Erythroblast (primary cell): ENCODE measurements at regions not wholly inside any gene's neighbourhood (a gene's known extent, or its start where the extent isn't known, plus 50 kb on each side); places are given as distances from the start of the nearest gene placed in this dataset.

ENCODE experiments used
- DNase-seq, 2 experiments: peaks; one replicate each; lab custom pipeline; 2025; lab: John Stamatoyannopoulos, UW
- GATA1 ChIP-seq: IDR thresholded peaks from 2 replicates; pipeline ENCODE4 v1.6.1; 2011; ENCODE audit warnings: low read depth, mild to moderate bottlenecking, control low read depth, low read length, moderate library complexity
- POLR2A ChIP-seq: IDR thresholded peaks from 2 replicates; pipeline ENCODE4 v1.6.1; 2011; ENCODE audit warnings: mild to moderate bottlenecking, low read length

- no peak for DNase-seq
- TF ChIP-seq POLR2A = no peak
- no peak for TF ChIP-seq GATA1
These were observed 246.6 kb downstream of the TSHZ3 start for GRCh38 chr19:31102674-31103073.

DNA sequence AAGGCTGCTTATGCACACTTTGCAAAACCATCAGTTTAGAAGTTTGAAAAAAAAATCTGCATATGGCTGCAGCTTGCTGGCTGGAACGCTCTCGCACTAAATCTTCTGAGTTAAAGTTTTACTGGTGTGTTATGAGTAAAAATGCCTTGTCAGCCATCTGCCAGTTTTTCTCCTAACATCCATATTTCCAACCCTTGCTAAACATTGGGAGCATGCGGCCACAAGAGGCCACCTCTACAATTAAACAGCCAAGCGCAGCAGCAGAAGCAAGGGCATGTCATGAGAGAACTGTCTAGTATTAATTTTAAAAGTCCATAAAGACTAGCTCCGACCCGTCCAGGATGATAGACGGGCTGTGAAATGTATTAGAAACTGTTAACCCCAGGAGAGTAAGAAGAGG is 248.3 kb downstream of the TSHZ3 start:
- DNase-seq = no peak
- TF ChIP-seq GATA1 (no peak), POLR2A (no peak)

DNA sequence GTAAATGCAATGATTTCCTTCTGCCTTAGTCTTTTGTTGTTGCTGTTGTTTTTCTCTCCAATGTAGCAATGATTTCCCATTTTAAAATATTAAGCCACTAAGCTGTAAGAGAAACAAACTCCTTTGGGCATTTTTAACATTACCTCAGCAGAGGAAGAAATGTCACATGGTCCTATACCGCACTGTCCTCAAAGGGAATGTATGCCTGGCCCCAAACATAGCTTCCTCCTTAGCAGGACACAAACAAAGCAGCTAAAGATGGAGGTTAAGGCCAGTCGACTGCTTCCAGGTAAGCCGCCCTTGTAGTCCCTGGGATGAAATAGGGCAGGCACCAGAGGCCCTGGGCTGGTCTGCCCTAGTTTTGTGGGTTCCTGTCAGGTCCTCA is 249.0 kb downstream of the TSHZ3 start:
- no peak for TF ChIP-seq GATA1
- TF ChIP-seq POLR2A = no peak
- no peak for DNase-seq

DNA sequence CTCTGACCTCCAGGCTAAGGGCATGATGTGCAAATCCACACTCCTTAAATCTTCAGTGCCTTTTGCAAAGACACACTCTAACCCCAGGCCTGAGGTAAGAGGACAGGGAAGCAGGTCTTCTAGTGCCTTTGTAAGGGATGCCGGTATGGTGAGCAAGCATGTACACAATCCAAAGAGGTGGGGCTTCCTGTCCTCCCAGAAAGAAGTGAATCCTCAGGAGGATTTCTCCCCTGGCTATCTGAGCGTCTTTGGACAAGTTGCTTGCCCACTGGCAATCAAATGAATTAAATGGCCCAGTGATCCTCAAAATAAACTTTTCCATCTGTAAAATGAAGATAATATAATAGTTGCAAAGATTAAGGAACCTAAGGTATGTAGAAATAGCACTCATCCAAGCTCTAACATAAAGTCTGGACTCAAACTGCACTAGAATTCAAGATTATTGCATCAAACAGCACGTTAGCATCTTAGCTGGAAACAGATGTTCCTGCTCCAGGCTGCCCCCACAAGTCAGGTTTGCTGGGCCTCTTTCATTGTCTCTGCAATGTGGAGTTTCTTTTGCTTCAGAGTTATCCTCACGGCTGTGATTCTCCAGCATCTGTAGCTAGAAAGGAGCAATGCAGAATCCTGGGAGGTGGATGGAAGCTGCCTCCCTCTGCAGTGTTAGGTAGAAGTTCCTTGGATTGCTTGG is 249.6 kb downstream of the TSHZ3 start:
- DNase-seq = no peak
- TF ChIP-seq POLR2A (no peak), GATA1 (no peak)

DNA sequence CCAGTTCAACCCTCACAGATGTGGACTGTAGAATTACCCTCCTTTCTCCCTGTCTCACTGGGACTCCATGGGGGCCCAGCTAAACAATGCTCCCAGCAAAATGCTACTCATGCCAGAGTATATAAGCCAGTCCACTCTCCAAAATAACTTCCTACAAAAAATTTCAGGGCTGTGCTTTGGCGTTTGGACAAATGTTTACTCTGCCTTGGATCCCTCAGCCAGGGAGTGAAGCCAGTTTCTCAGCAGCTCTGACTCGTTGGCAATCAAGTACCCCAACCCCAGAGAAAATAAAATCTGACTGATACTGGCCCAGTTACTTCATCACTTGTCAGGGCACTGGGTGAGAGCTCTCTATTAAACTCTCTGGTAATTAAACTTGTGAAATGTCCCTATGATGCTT is 250.4 kb downstream of the TSHZ3 start:
- no peak for TF ChIP-seq POLR2A
- TF ChIP-seq GATA1 = no peak

DNA sequence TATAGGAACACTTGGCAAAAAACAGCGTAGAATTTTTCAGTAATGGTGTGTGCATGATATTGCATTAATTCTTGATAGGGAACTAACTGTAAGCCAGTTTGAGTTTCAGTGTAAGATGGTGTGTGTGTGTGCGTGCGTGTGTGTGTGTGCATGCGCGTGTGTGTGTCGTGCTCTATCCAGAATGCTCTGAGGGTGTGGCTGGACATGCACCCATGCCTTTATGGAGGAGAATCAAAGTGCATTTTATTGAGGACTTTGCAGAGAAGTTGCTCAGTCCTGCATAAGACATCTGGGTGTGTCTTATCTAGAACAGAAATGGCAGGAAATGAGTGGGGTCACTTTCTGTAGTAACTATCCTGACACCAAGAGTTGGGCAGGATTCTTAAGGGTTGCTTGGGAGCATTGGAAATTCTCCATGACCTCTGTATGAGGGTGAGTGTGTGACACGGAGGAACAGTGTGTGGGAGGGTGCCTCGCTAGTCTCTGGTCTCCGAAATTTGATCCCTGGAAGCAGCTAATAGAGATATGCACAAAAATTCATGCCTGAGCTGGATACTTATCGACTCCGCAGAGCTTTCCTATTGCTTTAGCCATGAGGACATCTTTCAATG is 252.2 kb downstream of the TSHZ3 start:
- DNase-seq = no peak
- TF ChIP-seq GATA1 (no peak), POLR2A (no peak)

More for the DNA sequence above, 250.4 kb downstream of the TSHZ3 start:
- no peak for DNase-seq

DNA sequence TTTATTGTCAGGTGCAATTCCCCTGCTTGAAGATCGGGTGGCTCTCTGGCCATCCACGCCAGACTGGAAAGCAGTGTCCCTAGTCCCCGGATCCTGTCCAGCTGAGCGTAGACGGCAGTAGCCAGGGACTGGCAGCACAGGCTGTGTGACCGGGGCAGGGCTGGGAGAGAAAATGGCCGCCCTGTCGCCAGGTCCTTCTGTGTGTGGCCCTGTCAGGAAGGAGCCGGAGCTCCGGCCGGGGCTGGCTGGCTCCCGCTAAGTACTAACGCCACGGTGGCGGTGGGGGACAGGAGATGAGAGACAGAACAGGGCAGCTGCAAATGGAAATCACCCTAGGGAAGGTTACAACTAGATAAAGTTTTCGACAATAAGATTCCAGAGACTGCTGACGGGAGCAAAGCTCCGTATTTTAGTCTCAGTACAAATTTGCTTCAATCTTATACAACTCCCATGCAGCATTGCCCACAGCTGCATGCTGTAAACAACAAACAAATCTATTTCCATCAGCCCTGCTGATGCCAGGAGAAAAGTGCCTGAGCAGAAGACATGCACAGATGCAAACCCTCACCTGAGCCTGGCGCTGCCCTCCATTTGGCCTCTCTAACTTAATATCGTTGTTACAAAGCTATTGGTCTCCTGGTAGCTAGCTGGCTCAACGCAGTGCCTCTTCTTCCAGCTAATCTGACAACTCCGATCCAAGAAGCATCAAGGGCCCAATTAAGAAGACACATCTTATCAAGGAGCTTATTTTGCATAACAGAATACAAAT is 253.0 kb downstream of the TSHZ3 start:
- DNase-seq = no peak
- TF ChIP-seq GATA1 = no peak
- TF ChIP-seq POLR2A = no peak

DNA sequence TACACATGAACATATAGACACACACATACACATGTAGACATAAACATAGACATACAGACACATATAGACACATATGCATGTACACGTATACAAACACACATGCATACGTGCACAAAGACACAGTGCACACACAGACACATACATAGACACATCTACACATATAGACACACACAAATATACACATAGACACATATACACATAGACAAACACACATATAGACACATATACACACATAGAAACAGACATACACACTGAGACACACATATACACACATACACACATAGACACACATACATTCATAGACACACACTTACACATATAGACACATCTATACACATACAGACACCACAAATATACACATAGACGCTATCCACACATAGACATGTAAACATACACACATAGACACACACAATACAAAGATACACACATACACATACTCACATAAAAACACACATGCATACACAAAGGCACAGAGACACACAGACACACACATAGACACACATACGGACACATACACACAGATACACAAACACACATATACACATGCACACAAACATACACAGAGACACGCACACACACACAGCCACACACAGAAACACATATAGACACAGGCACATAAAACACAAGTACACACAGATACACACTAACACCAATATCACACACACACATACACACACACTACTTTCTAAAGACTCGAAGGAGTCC is 254.0 kb downstream of the TSHZ3 start:
- TF ChIP-seq POLR2A = no peak
- TF ChIP-seq GATA1 = no peak
- no peak for DNase-seq

- no peak for DNase-seq
- no peak for TF ChIP-seq POLR2A
- TF ChIP-seq GATA1 = no peak
These were observed 257.0 kb downstream of the TSHZ3 start for GRCh38 chr19:31092274-31092673.

- TF ChIP-seq POLR2A (no peak), GATA1 (no peak)
- no peak for DNase-seq
These were observed 259.6 kb downstream of the TSHZ3 start for GRCh38 chr19:31089681-31090080.

DNA sequence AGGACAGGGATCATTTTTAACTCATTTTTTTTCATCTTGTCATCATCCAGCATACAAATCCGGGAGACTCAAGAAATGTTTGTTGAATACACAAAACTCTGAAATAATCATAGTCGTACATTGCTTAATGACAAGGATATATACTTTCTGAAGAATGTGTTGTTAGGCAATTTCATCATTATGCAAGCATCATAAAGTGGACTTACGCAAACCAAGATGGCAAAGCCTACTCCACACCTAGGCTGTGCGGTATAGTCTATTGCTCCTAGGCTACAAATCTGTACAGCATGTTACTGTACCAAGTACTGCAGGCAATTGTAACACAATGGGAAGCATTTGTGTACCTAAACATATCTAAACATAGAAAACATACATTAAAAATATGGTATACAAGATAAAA is 264.1 kb downstream of the TSHZ3 start:
- DNase-seq = no peak
- TF ChIP-seq GATA1 (no peak), POLR2A (no peak)

- no peak for TF ChIP-seq GATA1
- no peak for TF ChIP-seq POLR2A
- no peak for DNase-seq
These were observed 266.1 kb downstream of the TSHZ3 start for GRCh38 chr19:31083105-31083504.

GRCh38 chr19:31075146-31075655 is 274.0 kb downstream of the TSHZ3 start:
- TF ChIP-seq POLR2A (no peak), GATA1 (no peak)

More at GRCh38 chr19:31075146-31075655, 274.0 kb downstream of the TSHZ3 start:
- no peak for DNase-seq
